OCI-LY7 (cell line): ENCODE measurements at regions not wholly inside any gene's neighbourhood (a gene's known extent, or its start where the extent isn't known, plus 50 kb on each side); places are given as distances from the start of the nearest gene placed in this dataset.

Source experiments
- BruUV-seq: library from RNA; stranded (reverse); fragments of 400-500 nt; replicated peaks from 2 replicates; lab custom pipeline; 2021; lab: Mats Ljungman, UMichigan
- CTCF ChIA-PET: fragments of 300-600 bp; sonication (Branson Sonifier 250); formaldehyde crosslinking; loops from one replicate; lab custom pipeline; 2022; ENCODE audit warnings: antibody characterized with exemption; ENCODE audit not compliant: unreplicated experiment; lab: Charles Lee
- POLR2A ChIA-PET: fragments of 300-600 bp; sonication (Branson Sonifier 250); formaldehyde crosslinking; loops from one replicate; lab custom pipeline; 2022; ENCODE audit warnings: antibody characterized with exemption; lab: Charles Lee
- DNase-seq: peaks from one replicate; pipeline ENCODE4 v3.0.0-alpha.2; 2015; ENCODE audit warnings: low spot score
- H2AFZ ChIP-seq: fragments of 200-600 bp; sonication (generic), shearing (Covaris generic); 2 replicates; pipeline ENCODE4 v1.6.1; 2014; ENCODE audit warnings: mild to moderate bottlenecking, antibody characterized with exemption, low read length, moderate library complexity
- H3K27ac ChIP-seq: fragments of 200-600 bp; sonication (generic); 2 replicates; pipeline ENCODE4 v1.5.1; 2014; ENCODE audit warnings: mixed run types, low read depth, mild to moderate bottlenecking, moderate library complexity, low read length, inconsistent platforms; ENCODE audit not compliant: poor library complexity, severe bottlenecking
- H3K36me3 ChIP-seq: fragments of 200-600 bp; sonication (generic); 2 replicates; pipeline ENCODE4 v1.6.1; 2014; ENCODE audit warnings: mild to moderate bottlenecking, antibody characterized with exemption, low read length, moderate library complexity, mixed read lengths; ENCODE audit not compliant: insufficient read depth
- H3K4me1 ChIP-seq: fragments of 200-600 bp; sonication (generic); 2 replicates; pipeline ENCODE4 v1.5.1; 2014; ENCODE audit warnings: mild to moderate bottlenecking, low read length; ENCODE audit not compliant: insufficient read depth, poor library complexity, severe bottlenecking
- H3K4me2 ChIP-seq: fragments of 200-600 bp; sonication (generic); 2 replicates; pipeline ENCODE4 v1.6.1; 2014; ENCODE audit warnings: mild to moderate bottlenecking, low read length
- H3K4me3 ChIP-seq: fragments of 200-600 bp; sonication (generic); 2 replicates; pipeline ENCODE4 v1.5.1; 2014; ENCODE audit warnings: mild to moderate bottlenecking, low read depth, low read length; ENCODE audit not compliant: poor library complexity, severe bottlenecking
- H3K79me2 ChIP-seq: fragments of 200-600 bp; sonication (generic); 2 replicates; pipeline ENCODE4 v1.6.1; 2016; ENCODE audit warnings: low read depth, mild to moderate bottlenecking, low read length, moderate library complexity, mixed read lengths; ENCODE audit not compliant: insufficient read depth
- H3K9me2 ChIP-seq: fragments of 200-600 bp; sonication (generic); 2 replicates; pipeline ENCODE4 v1.6.1; 2016; ENCODE audit warnings: mild to moderate bottlenecking, low read length, mixed read lengths; ENCODE audit not compliant: insufficient read depth
- H3K9me3 ChIP-seq: fragments of 200-600 bp; sonication (generic); 2 replicates; pipeline ENCODE4 v1.6.1; 2014; ENCODE audit warnings: mild to moderate bottlenecking, mixed run types, low read length, mixed read lengths
- H4K20me1 ChIP-seq: fragments of 200-600 bp; sonication (generic); 2 replicates; pipeline ENCODE4 v1.6.1; 2014; ENCODE audit warnings: mild to moderate bottlenecking, antibody characterized with exemption, low read length, moderate library complexity, mixed read lengths; ENCODE audit not compliant: insufficient read depth
- CTCF ChIP-seq: fragments of 200-600 bp; sonication (generic); conservative IDR thresholded peaks from 2 replicates; pipeline ENCODE4 v1.5.1; 2014; ENCODE audit warnings: mild to moderate bottlenecking, antibody characterized with exemption, low read length, moderate library complexity, mixed read lengths
- EZH2phosphoT487 ChIP-seq: fragments of 200-600 bp; sonication (generic); IDR thresholded peaks from 2 replicates; pipeline ENCODE4 v1.6.1; 2018; ENCODE audit warnings: low read depth, borderline replicate concordance, mild to moderate bottlenecking, mixed run types, antibody characterized with exemption, low read length, moderate library complexity, mixed read lengths
- intact Hi-C: fragments of 100-400 bp; cut with micrococcal nuclease; formaldehyde crosslinking; loops from one replicate; pipeline ENCODE4 v1.10.0; 2022; ENCODE audit not compliant: unreplicated experiment

- CTCF ChIA-PET, result no interaction called here
- BruUV-seq, result no TSS peak
- no peak for TF ChIP-seq EZH2phosphoT487
- no peak for TF ChIP-seq CTCF
Observed at GRCh38 chr4:17315459-17315858, 196.4 kb downstream of the QDPR start.

GRCh38 chr4:17313194-17313593 lies 198.7 kb downstream of the QDPR start:
- Histone ChIP-seq H3K4me2 (no peak overlapping the region), H3K9me2 (no peaks in the 10 kb centered on the region), H3K79me2 (no peaks in the 10 kb centered on the region), H3K4me1 (peaks cover 34% of the 10 kb centered on the region), H4K20me1 (no peaks in the 10 kb centered on the region), H3K9me3 (peaks cover 4% of the 10 kb centered on the region; the same call in 1 of the 2 replicates), H3K36me3 (no peaks in the 10 kb centered on the region), H3K4me3 (no peak overlapping the region), H3K27ac (no peak overlapping the region), H2AFZ (no peak overlapping the region)
- ChIA-PET POLR2A (interaction anchor here (0.9 kb wide), 1 partner anchor 16 kb away, joined by 5 read pairs; no protein-coding TSS in a partner anchor), CTCF (no interaction called here)
- no peak for DNase-seq
- intact Hi-C loops, result loop anchor here (5.0 kb wide), 1 partner anchor 106 kb away; no protein-coding TSS in a partner anchor
- no TSS peak for BruUV-seq
- TF ChIP-seq CTCF (no peak), EZH2phosphoT487 (no peak)

More at GRCh38 chr4:17315459-17315858, 196.4 kb downstream of the QDPR start:
- Histone ChIP-seq H3K4me1 (peaks cover 15% of the 10 kb centered on the region), H3K9me2 (no peaks in the 10 kb centered on the region), H2AFZ (no peak overlapping the region), H4K20me1 (no peaks in the 10 kb centered on the region), H3K27ac (no peak overlapping the region), H3K4me2 (no peak overlapping the region), H3K4me3 (no peak overlapping the region), H3K79me2 (no peaks in the 10 kb centered on the region), H3K9me3 (peaks cover 4% of the 10 kb centered on the region), H3K36me3 (no peaks in the 10 kb centered on the region)
- POLR2A ChIA-PET, result interaction anchor here (0.6 to 0.9 kb wide), 2 partner anchors 10 to 29 kb away, joined by 3 read pairs; no protein-coding TSS in a partner anchor
- no peak for DNase-seq
- intact Hi-C loops, result no loop called here

GRCh38 chr4:17310269-17310652 lies 201.6 kb downstream of the QDPR start:
- no peaks in the 10 kb centered on the region for H3K9me2 ChIP-seq
- no TSS peak for BruUV-seq
- no peak overlapping the region for H3K27ac ChIP-seq
- H3K4me3 ChIP-seq, result no peak overlapping the region
- H3K79me2 ChIP-seq, result no peaks in the 10 kb centered on the region
- no peak for TF ChIP-seq CTCF
- no peak for TF ChIP-seq EZH2phosphoT487
- CTCF ChIA-PET, result no interaction called here
- H3K4me1 ChIP-seq, result peaks cover 34% of the 10 kb centered on the region
- H3K9me3 ChIP-seq, result peaks cover 4% of the 10 kb centered on the region; the same call in 1 of the 2 replicates
- POLR2A ChIA-PET, result interaction anchor here (0.7 to 1.4 kb wide), 2 partner anchors 10 to 55 kb away, joined by 3 read pairs; no protein-coding TSS in a partner anchor
- no peaks in the 10 kb centered on the region for H3K36me3 ChIP-seq
- DNase-seq, result peak; percentile 23
- peak overlapping the region; percentile 51; the same call in 1 of the 2 replicates for H2AFZ ChIP-seq
- H4K20me1 ChIP-seq, result no peaks in the 10 kb centered on the region
- no peak overlapping the region for H3K4me2 ChIP-seq
- intact Hi-C loops, result loop anchor here (5.0 kb wide), 1 partner anchor 103 kb away; no protein-coding TSS in a partner anchor
